Prostate gland (tissue), 2 donors: ENCODE measurements at regions not wholly inside any gene's neighbourhood (a gene's known extent, or its start where the extent isn't known, plus 50 kb on each side); places are given as distances from the start of the nearest gene placed in this dataset.
"Not testable (repeated sequence)": the region's sequence is repeated elsewhere in the genome, so short reads cannot be mapped to it uniquely, and the experiment has no call there.

Experiments
- DNase-seq: peaks from one replicate; pipeline ENCODE4 v3.0.0-alpha.2; 2019; ENCODE audit warnings: low spot score
- H3K27ac ChIP-seq, 2 donors: fragments of 200-600 bp; sonication (generic); 2 replicates each; pipeline ENCODE4 v1.5.1; 2017 to 2019
- H3K27me3 ChIP-seq: fragments of 200-600 bp; sonication (generic); replicated peaks from 2 replicates; pipeline ENCODE4 v1.5.1; 2019; ENCODE audit not compliant: insufficient read depth
- H3K36me3 ChIP-seq, 2 donors: fragments of 200-600 bp; sonication (generic); 1 replicate in 1 of 2; 2 replicates in 1 of 2; pipeline versions ENCODE4 v1.5.1 to v1.8.1; 2017 to 2019
- H3K4me1 ChIP-seq: fragments of 200-600 bp; sonication (generic); replicated peaks from 2 replicates; pipeline ENCODE4 v1.5.1; 2019
- H3K4me3 ChIP-seq, 2 donors: fragments of 200-600 bp; sonication (generic); 2 replicates each; pipeline ENCODE4 v1.5.1; 2017 to 2019
- H3K9me3 ChIP-seq: fragments of 200-600 bp; sonication (generic); 2 replicates; pipeline ENCODE4 v1.5.1; 2017
- CTCF ChIP-seq, 4 experiments: fragments of 200-600 bp in 2 of 4; fragments of 450-650 bp in 2 of 4; sonication (generic) in 2 of 4; IDR thresholded peaks; 1 replicate in 3 of 4; 2 replicates in 1 of 4; pipeline ENCODE4 v1.5.1; 2016 to 2019; ENCODE audit warnings: antibody characterized with exemption in 4 of 4, mild to moderate bottlenecking in 2 of 4, moderate library complexity in 2 of 4
- POLR2A ChIP-seq: fragments of 450-650 bp; IDR thresholded peaks from one replicate; pipeline ENCODE4 v1.6.1; 2016; ENCODE audit warnings: antibody characterized with exemption, mild to moderate bottlenecking
- POLR2AphosphoS5 ChIP-seq: sonication (generic); formaldehyde crosslinking; IDR thresholded peaks from one replicate; pipeline ENCODE4 v1.6.1; 2017; ENCODE audit warnings: antibody characterized with exemption
- WGBS: methylation state at CpG from one replicate; pipeline ENCODE4 v1.1.5; 2018; 5-methylcytosine and 5-hydroxymethylcytosine counted together
- intact Hi-C: fragments of 100-400 bp; cut with DNase I; formaldehyde crosslinking; loops from one replicate; pipeline ENCODE4 v1.14.2; 2022

DNA sequence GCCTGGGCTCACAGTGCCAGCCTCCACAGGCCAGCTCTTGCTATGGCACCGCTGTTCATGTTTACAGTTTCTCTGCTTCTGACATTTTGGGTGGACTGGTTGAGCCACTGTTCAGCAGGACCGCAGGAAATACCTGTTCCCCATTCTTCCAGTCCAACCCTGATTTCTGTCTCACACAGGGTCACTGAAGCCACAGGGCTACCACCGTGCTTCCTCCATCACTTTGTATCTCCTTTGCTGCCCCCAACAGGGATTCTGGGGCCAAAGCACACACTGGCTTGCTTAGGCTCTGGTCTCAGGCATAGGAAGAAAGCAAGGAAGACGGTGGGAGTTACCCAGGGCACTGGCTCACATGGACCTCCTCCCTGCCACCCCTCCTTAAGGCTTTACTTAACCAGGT, 164.5 kb downstream of the UNC5CL start:
- Histone ChIP-seq H3K36me3 (no peaks in the 10 kb centered on the region), H3K27me3 (peaks cover 1% of the 10 kb centered on the region), H3K27ac (no peak overlapping the region), H3K4me1 (no peaks in the 10 kb centered on the region), H3K9me3 (no peaks in the 10 kb centered on the region), H3K4me3 (no peak overlapping the region)
- DNase-seq: no peak
- WGBS: 41% methylated on average over 4 of the region's 4 CpGs
- TF ChIP-seq CTCF (IDR thresholded peaks at IDR 0.05) (no peak), POLR2A (no peak), POLR2AphosphoS5 (no peak)
- intact Hi-C loops: no loop called here

DNA sequence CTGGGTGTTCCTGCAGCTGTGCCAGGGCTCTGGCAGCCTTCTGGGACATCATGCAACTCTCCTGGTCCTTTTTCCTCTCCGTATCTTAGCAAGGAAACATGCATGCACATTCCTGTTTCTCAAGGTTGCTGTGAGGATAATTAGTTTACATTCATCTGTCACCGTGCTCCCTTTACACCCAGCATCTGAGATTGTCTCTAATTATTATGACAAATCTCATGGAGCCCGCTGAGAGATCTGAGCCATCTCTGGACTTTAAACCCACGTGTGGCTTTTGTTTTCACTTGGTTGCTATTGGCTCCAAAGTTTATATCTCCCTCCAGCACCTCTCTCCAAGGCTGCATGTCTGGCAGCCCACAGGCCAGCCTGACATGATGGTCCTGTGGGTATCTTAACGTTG, 167.6 kb downstream of the UNC5CL start:
- Histone ChIP-seq H3K27ac (no peak overlapping the region), H3K4me1 (no peaks in the 10 kb centered on the region), H3K4me3 (no peak overlapping the region), H3K27me3 (no peaks in the 10 kb centered on the region), H3K36me3 (no peaks in the 10 kb centered on the region), H3K9me3 (no peaks in the 10 kb centered on the region)
- 45% methylated on average over 5 of the region's 5 CpGs for WGBS
- intact Hi-C loops: no loop called here
- TF ChIP-seq CTCF (IDR thresholded peaks at IDR 0.05) (no peak), POLR2AphosphoS5 (no peak), POLR2A (no peak)
- no peak for DNase-seq

- H3K36me3 ChIP-seq, H3K4me3 ChIP-seq, H3K9me3 ChIP-seq, H3K4me1 ChIP-seq, DNase-seq, H3K27ac ChIP-seq, H3K27me3 ChIP-seq, intact Hi-C loops: not testable (repeated sequence)
- WGBS: 72% methylated on average over 14 of the region's 14 CpGs
Measured at GRCh38 chr6:40868089-40868865, 170.7 kb downstream of the UNC5CL start.

- H3K27me3 ChIP-seq, H3K9me3 ChIP-seq, H3K4me3 ChIP-seq, DNase-seq, H3K27ac ChIP-seq, H3K4me1 ChIP-seq, intact Hi-C loops, H3K36me3 ChIP-seq: not testable (repeated sequence)
- WGBS: 88% methylated on average over 9 of the region's 9 CpGs
Measured at GRCh38 chr6:40867527-40867926, 171.5 kb downstream of the UNC5CL start.

- H3K4me1 ChIP-seq, H3K9me3 ChIP-seq, H3K27me3 ChIP-seq, H3K4me3 ChIP-seq, H3K36me3 ChIP-seq, intact Hi-C loops, DNase-seq, H3K27ac ChIP-seq: not testable (repeated sequence)
- 92% methylated on average over 2 of the region's 2 CpGs for WGBS
Measured at GRCh38 chr6:40865259-40865658, 173.8 kb downstream of the UNC5CL start.

DNA sequence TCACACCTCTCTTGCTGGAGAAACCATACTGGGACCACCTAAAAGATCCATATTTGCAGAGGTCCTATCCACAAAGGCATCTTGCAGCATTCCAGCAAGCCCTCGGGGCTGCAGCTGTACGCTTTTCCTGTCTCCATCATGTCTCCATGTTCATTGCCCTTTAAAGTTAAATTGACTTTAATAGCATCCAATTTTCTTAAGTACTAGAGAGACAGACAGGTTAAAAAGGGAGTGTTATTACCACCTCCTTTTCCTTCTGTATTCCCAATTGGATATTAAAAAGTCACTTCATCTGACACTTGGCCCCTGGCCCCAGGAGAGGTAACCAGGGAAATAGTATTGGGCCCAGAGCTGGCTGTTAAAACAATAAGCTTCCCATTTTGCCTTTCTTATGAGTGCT, 178.6 kb downstream of the UNC5CL start:
- no peaks in the 10 kb centered on the region for H3K27me3 ChIP-seq
- no peaks in the 10 kb centered on the region for H3K36me3 ChIP-seq
- no peaks in the 10 kb centered on the region for H3K9me3 ChIP-seq
- no peaks in the 10 kb centered on the region for H3K4me1 ChIP-seq
- WGBS: 43% methylated on average over 2 of the region's 2 CpGs
- no peak overlapping the region for H3K27ac ChIP-seq
- TF ChIP-seq CTCF (IDR thresholded peaks at IDR 0.05): no peak
- TF ChIP-seq POLR2AphosphoS5: no peak
- TF ChIP-seq POLR2A: no peak
- DNase-seq: no peak
- intact Hi-C loops: no loop called here
- H3K4me3 ChIP-seq: no peak overlapping the region
